Uterus (tissue), 2 donors: ENCODE measurements at regions not wholly inside any gene's neighbourhood (a gene's known extent, or its start where the extent isn't known, plus 50 kb on each side); places are given as distances from the start of the nearest gene placed in this dataset.
"Not testable (repeated sequence)": the region's sequence is repeated elsewhere in the genome, so short reads cannot be mapped to it uniquely, and the experiment has no call there.

Experiments used
- CTCF ChIP-seq, 4 experiments: fragments of 200-600 bp in 2 of 4; fragments of 450-650 bp in 2 of 4; sonication (generic) in 2 of 4; IDR thresholded peaks; one replicate each; pipeline ENCODE4 v1.5.1; 2016 to 2019; ENCODE audit warnings: antibody characterized with exemption in 4 of 4, mild to moderate bottlenecking in 2 of 4, moderate library complexity in 1 of 4
- POLR2A ChIP-seq, 2 donors: fragments of 450-650 bp; IDR thresholded peaks; one replicate each; pipeline ENCODE4 v1.6.1; 2016; ENCODE audit warnings: antibody characterized with exemption in 2 of 2, mild to moderate bottlenecking in 1 of 2, moderate library complexity in 1 of 2

DNA sequence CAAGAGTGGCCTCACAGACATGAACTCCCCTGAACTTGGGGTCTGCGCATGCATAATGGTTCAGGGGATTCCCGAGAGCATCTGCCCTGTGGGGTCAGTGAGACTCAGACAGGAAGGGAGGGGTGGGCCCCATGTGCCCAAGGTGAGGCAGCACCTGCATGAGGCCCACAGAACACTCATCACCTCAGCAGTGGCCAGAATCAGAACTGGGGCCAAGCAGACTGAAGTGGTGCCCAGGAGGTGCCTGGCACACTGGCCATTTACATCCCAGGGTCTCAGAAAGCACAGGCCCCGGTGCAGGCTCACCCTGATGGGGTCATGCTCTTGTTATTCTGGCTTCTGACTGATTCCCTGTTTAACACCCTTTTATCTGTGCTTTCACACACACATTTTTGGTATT lies 77.4 kb upstream of the C15orf39 start:
- TF ChIP-seq CTCF, POLR2A (IDR thresholded peaks at IDR 0.05): not testable (repeated sequence)
